ENCODE measurements at regions not wholly inside any gene's neighbourhood (a gene's known extent, or its start where the extent isn't known, plus 50 kb on each side); places are given as distances from the start of the nearest gene placed in this dataset.

GRCh38 chr14:97640031-97640430, 842.8 kb downstream of the VRK1 start:
- DNase-seq (ENCODE audit: low read depth in 2 of 2), result no peak

GRCh38 chr14:97641827-97642226, 844.6 kb downstream of the VRK1 start:
- no peak for DNase-seq (ENCODE audit: low read depth in 2 of 2)

GRCh38 chr14:97642631-97643030, 845.4 kb downstream of the VRK1 start:
- no peak for DNase-seq (ENCODE audit: low read depth in 2 of 2)

- DNase-seq (ENCODE audit: low read depth in 2 of 2), result no peak
These were observed 847.2 kb downstream of the VRK1 start for GRCh38 chr14:97644365-97644764.

GRCh38 chr14:97649752-97650151, 852.6 kb downstream of the VRK1 start:
- no peak for DNase-seq (ENCODE audit: low read depth in 2 of 2)

GRCh38 chr14:97655169-97655948, 858.2 kb downstream of the VRK1 start:
- DNase-seq (ENCODE audit: low read depth in 2 of 2), result no peak

GRCh38 chr14:97657609-97658008, 860.4 kb downstream of the VRK1 start:
- DNase-seq (ENCODE audit: low read depth in 2 of 2), result no peak

GRCh38 chr14:97687944-97688630, 890.9 kb downstream of the VRK1 start:
- DNase-seq (ENCODE audit: low read depth in 2 of 2), result no peak

GRCh38 chr14:97688631-97689336, 891.6 kb downstream of the VRK1 start:
- DNase-seq (ENCODE audit: low read depth in 2 of 2), result no peak

GRCh38 chr14:97692084-97692483, 894.9 kb downstream of the VRK1 start:
- DNase-seq (ENCODE audit: low read depth in 2 of 2), result no peak

GRCh38 chr14:97695456-97695981, 898.3 kb downstream of the VRK1 start:
- no peak for DNase-seq (ENCODE audit: low read depth in 2 of 2)

- DNase-seq (ENCODE audit: low read depth in 2 of 2), result no peak
These were observed 900.6 kb downstream of the VRK1 start for GRCh38 chr14:97697772-97698171.

- no peak for DNase-seq (ENCODE audit: low read depth in 2 of 2)
These were observed 901.8 kb downstream of the VRK1 start for GRCh38 chr14:97699026-97699425.

- no peak for DNase-seq (ENCODE audit: low read depth in 2 of 2)
These were observed 906.0 kb downstream of the VRK1 start for GRCh38 chr14:97703006-97703760.

- DNase-seq (ENCODE audit: low read depth in 2 of 2), result no peak
These were observed 907.2 kb downstream of the VRK1 start for GRCh38 chr14:97704316-97704885.

GRCh38 chr14:97705107-97705506, 907.9 kb downstream of the VRK1 start:
- DNase-seq (ENCODE audit: low read depth in 2 of 2), result no peak

GRCh38 chr14:97705976-97706375, 908.8 kb downstream of the VRK1 start:
- DNase-seq (ENCODE audit: low read depth in 2 of 2), result no peak

- no peak for DNase-seq (ENCODE audit: low read depth in 2 of 2)
These were observed 909.6 kb downstream of the VRK1 start for GRCh38 chr14:97706819-97707218.

- no peak for DNase-seq (ENCODE audit: low read depth in 2 of 2)
These were observed 910.4 kb downstream of the VRK1 start for GRCh38 chr14:97707603-97708002.

- no peak for DNase-seq (ENCODE audit: low read depth in 2 of 2)
These were observed 912.4 kb downstream of the VRK1 start for GRCh38 chr14:97709552-97709951.

- no peak for DNase-seq (ENCODE audit: low read depth in 2 of 2)
These were observed 913.5 kb downstream of the VRK1 start for GRCh38 chr14:97710726-97711125.

All from activated CD4-positive, alpha-beta T cell treated with anti-CD3 and anti-CD28 coated beads for 24 hours (primary cell).